WTC11 (cell line): ENCODE measurements at regions not wholly inside any gene's neighbourhood (a gene's known extent, or its start where the extent isn't known, plus 50 kb on each side); places are given as distances from the start of the nearest gene placed in this dataset.

Experiments used
- CREB1 ChIP-seq: sonication (generic); formaldehyde crosslinking; IDR thresholded peaks from 2 replicates; pipeline ENCODE4 v1.8.0; 2023; ENCODE audit warnings: mild to moderate bottlenecking, missing genetic modification reagents
- CREM ChIP-seq: sonication (generic); formaldehyde crosslinking; IDR thresholded peaks from 2 replicates; pipeline ENCODE4 v1.8.1; 2022; ENCODE audit warnings: mild to moderate bottlenecking, missing genetic modification reagents, moderate library complexity
- CTCF ChIP-seq: fragments of 200-600 bp; IDR thresholded peaks from 2 replicates; pipeline ENCODE4 v1.8.0; 2022; ENCODE audit warnings: antibody characterized with exemption
- FOXP4 ChIP-seq: sonication (generic); formaldehyde crosslinking; IDR thresholded peaks from 2 replicates; pipeline ENCODE4 v1.8.0; 2022; ENCODE audit warnings: mild to moderate bottlenecking, missing genetic modification reagents
- GTF2I ChIP-seq: fragments of 250-450 bp; sonication (Bioruptor Pico); conservative IDR thresholded peaks from 2 replicates; pipeline ENCODE4 v1.4.0; 2021; ENCODE audit warnings: mild to moderate bottlenecking
- HMGXB4 ChIP-seq: sonication (generic); formaldehyde crosslinking; IDR thresholded peaks from 2 replicates; pipeline ENCODE4 v1.8.1; 2023; ENCODE audit warnings: mild to moderate bottlenecking, moderate library complexity, missing genetic modification reagents
- IRF2 ChIP-seq: sonication (generic); formaldehyde crosslinking; IDR thresholded peaks from 2 replicates; pipeline ENCODE4 v1.8.0; 2022; ENCODE audit warnings: low read depth, missing genetic modification reagents, borderline replicate concordance
- JUN ChIP-seq: sonication (generic); formaldehyde crosslinking; IDR thresholded peaks from 2 replicates; pipeline ENCODE4 v1.8.0; 2023; ENCODE audit warnings: mild to moderate bottlenecking, missing genetic modification reagents
- MAX ChIP-seq: sonication (generic); formaldehyde crosslinking; IDR thresholded peaks from 2 replicates; pipeline ENCODE4 v1.8.0; 2022; ENCODE audit warnings: mild to moderate bottlenecking, missing genetic modification reagents
- PRRX2 ChIP-seq: fragments of 250-450 bp; sonication (Bioruptor Pico); IDR thresholded peaks from 2 replicates; pipeline ENCODE4 v1.8.0; 2021; ENCODE audit warnings: mild to moderate bottlenecking
- TCF7 ChIP-seq: sonication (generic); formaldehyde crosslinking; IDR thresholded peaks from 2 replicates; pipeline ENCODE4 v1.8.0; 2022; ENCODE audit warnings: mild to moderate bottlenecking, low read depth, missing genetic modification reagents, moderate library complexity
- ZBTB43 ChIP-seq: sonication (generic); formaldehyde crosslinking; IDR thresholded peaks from 2 replicates; pipeline ENCODE4 v1.8.1; 2023; ENCODE audit warnings: mild to moderate bottlenecking, missing genetic modification reagents
- ZNF425 ChIP-seq: fragments of 250-450 bp; sonication (Bioruptor Pico); conservative IDR thresholded peaks from 2 replicates; pipeline ENCODE4 v1.9.0; 2021; ENCODE audit warnings: mild to moderate bottlenecking

GRCh38 chr9:31388660-31389059, 995.8 kb upstream of the ACO1 start:
- TF ChIP-seq CTCF = no peak
- no peak for TF ChIP-seq JUN
- no peak for TF ChIP-seq TCF7 (CRISPR knock-in tag)
- no peak for TF ChIP-seq ZNF425
- TF ChIP-seq IRF2 (CRISPR knock-in tag) = no peak
- TF ChIP-seq HMGXB4 (CRISPR knock-in tag) = no peak
- TF ChIP-seq FOXP4 (CRISPR knock-in tag) = no peak
- TF ChIP-seq ZBTB43 (CRISPR knock-in tag) = no peak
- no peak for TF ChIP-seq GTF2I
- TF ChIP-seq CREM = no peak
- TF ChIP-seq CREB1 (CRISPR knock-in tag) = no peak
- no peak for TF ChIP-seq PRRX2 (CRISPR knock-in tag)
- no peak for TF ChIP-seq MAX (CRISPR knock-in tag)
